Psoas muscle (tissue), 7 donors: ENCODE measurements at regions not wholly inside any gene's neighbourhood (a gene's known extent, or its start where the extent isn't known, plus 50 kb on each side); places are given as distances from the start of the nearest gene placed in this dataset.

Source experiments
- ATAC-seq, 4 donors: fragments of 200-7000 bp; cut with Tn5 transposase; one replicate each; pipeline ENCODE4 v1.9.1; 2020; ENCODE audit warnings: moderate library complexity in 3 of 4, mild to moderate bottlenecking in 2 of 4
- DNase-seq, 2 donors: peaks; one replicate each; pipeline ENCODE4 v3.0.0-alpha.2; 2020
- H3K27ac ChIP-seq: fragments of 200-600 bp; one replicate; pipeline ENCODE4 v1.8.0; 2022
- H3K27me3 ChIP-seq, 3 donors: fragments of 200-600 bp in 1 of 3; one replicate each; pipeline versions ENCODE4 v1.6.1 to v1.8.0; 2013 to 2022; ENCODE audit warnings: low read length in 2 of 3, mild to moderate bottlenecking in 2 of 3, moderate library complexity in 1 of 3; ENCODE audit not compliant: insufficient read depth in 3 of 3
- H3K36me3 ChIP-seq, 2 donors: fragments of 200-600 bp in 1 of 2; one replicate each; pipeline versions ENCODE4 v1.6.1 to v1.8.0; 2013 to 2022; ENCODE audit warnings: low read depth in 1 of 2, mild to moderate bottlenecking in 1 of 2, moderate library complexity in 1 of 2; ENCODE audit not compliant: insufficient read depth in 1 of 2
- H3K4me1 ChIP-seq: fragments of 200-600 bp; one replicate; pipeline ENCODE4 v1.8.0; 2022
- H3K4me3 ChIP-seq: fragments of 200-600 bp; one replicate; pipeline ENCODE4 v1.8.0; 2022; ENCODE audit warnings: mild to moderate bottlenecking
- H3K9me3 ChIP-seq: fragments of 200-600 bp; one replicate; pipeline ENCODE4 v1.8.0; 2022
- CTCF ChIP-seq: fragments of 200-600 bp; IDR thresholded peaks from one replicate; pipeline ENCODE4 v1.8.0; 2022; ENCODE audit warnings: antibody characterized with exemption
- WGBS, 3 donors: extraction: QIAGEN DNeasy Blood & Tissue Kit; methylation state at CpG; one replicate each; pipeline versions ENCODE4 v1.1.6 to v1.1.7; 2013; 5-methylcytosine and 5-hydroxymethylcytosine counted together
- intact Hi-C, 2 donors: fragments of 100-400 bp; cut with DNase I; formaldehyde crosslinking; loops; one replicate each; pipeline versions ENCODE4 v1.11.0 to v1.14.2; 2022
- donor health status: healthy with polysubstance abuse.
- donor health status: DM: no; HTN: no; CAD: no; lungs with moderate emphysema.
- donor health status: Bipolar disorder and iron deficiency.
- donor health status: healthy.
- donor health status: DM: yes; HTN: yes; CAD: no.
- donor health status: DM: no; HTN: no; CAD: no.
- donor health status: DM: yes; HTN: yes; CAD: no.

- TF ChIP-seq CTCF = no peak
- Histone ChIP-seq H3K36me3 (no peaks in the 10 kb centered on the region), H3K4me3 (no peak overlapping the region), H3K27me3 (no peaks in the 10 kb centered on the region), H3K9me3 (no peaks in the 10 kb centered on the region), H3K27ac (no peak overlapping the region), H3K4me1 (no peaks in the 10 kb centered on the region)
- intact Hi-C loops = no loop called here
- ATAC-seq (no peak), DNase-seq (no peak)
These were observed 98.9 kb upstream of the MME start for GRCh38 chr3:154981201-154981600.

- Histone ChIP-seq H3K4me3 (no peak overlapping the region), H3K4me1 (no peaks in the 10 kb centered on the region), H3K36me3 (no peaks in the 10 kb centered on the region), H3K27ac (no peak overlapping the region), H3K27me3 (no peaks in the 10 kb centered on the region), H3K9me3 (no peaks in the 10 kb centered on the region)
- 84 to 90% (median 89%) methylated on average over 5 of the region's 5 CpGs for WGBS, 3 donors
- intact Hi-C loops = no loop called here
- DNase-seq = no peak
- ATAC-seq = no peak
- TF ChIP-seq CTCF = no peak
These were observed 100.8 kb upstream of the MME start for GRCh38 chr3:154979331-154979730.

GRCh38 chr3:154977666-154978065, 102.5 kb upstream of the MME start:
- H3K27me3 ChIP-seq = no peaks in the 10 kb centered on the region
- no peaks in the 10 kb centered on the region for H3K9me3 ChIP-seq
- no peak overlapping the region for H3K4me3 ChIP-seq
- intact Hi-C loops = no loop called here
- ATAC-seq (no peak), DNase-seq (no peak)
- H3K4me1 ChIP-seq = no peaks in the 10 kb centered on the region
- TF ChIP-seq CTCF = no peak
- no peaks in the 10 kb centered on the region for H3K36me3 ChIP-seq
- 70 to 74% (median 73%) methylated on average over 1 of the region's 1 CpG for WGBS, 3 donors
- no peak overlapping the region for H3K27ac ChIP-seq

- DNase-seq (no peak), ATAC-seq (no peak)
- no peak for TF ChIP-seq CTCF
- no peaks in the 10 kb centered on the region for H3K36me3 ChIP-seq
- 65 to 80% (median 71%) methylated on average over 5 of the region's 5 CpGs for WGBS, 3 donors
- H3K27me3 ChIP-seq = no peaks in the 10 kb centered on the region
- intact Hi-C loops = no loop called here
- no peak overlapping the region for H3K4me3 ChIP-seq
- no peaks in the 10 kb centered on the region for H3K4me1 ChIP-seq
- no peak overlapping the region for H3K27ac ChIP-seq
- H3K9me3 ChIP-seq = no peaks in the 10 kb centered on the region
These were observed 103.8 kb upstream of the MME start for GRCh38 chr3:154976072-154976983.

GRCh38 chr3:154973851-154974250, 106.3 kb upstream of the MME start:
- Histone ChIP-seq H3K4me3 (no peak overlapping the region), H3K27me3 (no peaks in the 10 kb centered on the region), H3K27ac (no peak overlapping the region), H3K9me3 (no peaks in the 10 kb centered on the region), H3K4me1 (no peaks in the 10 kb centered on the region), H3K36me3 (no peaks in the 10 kb centered on the region)
- no peak for TF ChIP-seq CTCF
- intact Hi-C loops = no loop called here
- ATAC-seq (no peak), DNase-seq (no peak)
- 90 to 92% (median 91%) methylated on average over 3 of the region's 3 CpGs for WGBS, 3 donors
